IMR-90 (cell line): ENCODE measurements at regions not wholly inside any gene's neighbourhood (a gene's known extent, or its start where the extent isn't known, plus 50 kb on each side); places are given as distances from the start of the nearest gene placed in this dataset.

Experiments used
- ATAC-seq: fragments of 200-7000 bp; cut with Tn5 transposase; 2 replicates; pipeline ENCODE4 v1.9.1; 2020; ENCODE audit warnings: low read depth, mild to moderate bottlenecking, moderate library complexity
- BruUV-seq: library from RNA; stranded (reverse); fragments of 400-500 nt; replicated peaks from 2 replicates; lab custom pipeline; 2021; lab: Mats Ljungman, UMichigan
- CTCF ChIA-PET: fragments of 300-600 bp; formaldehyde crosslinking; extraction: SDS; loops from one replicate; lab custom pipeline; 2021; ENCODE audit warnings: antibody characterized with exemption; lab: Yijun Ruan, JAX
- POLR2A ChIA-PET: fragments of 300-600 bp; sonication (Branson Sonifier 250); formaldehyde crosslinking; loops from one replicate; lab custom pipeline; 2022; ENCODE audit warnings: antibody characterized with exemption; ENCODE audit not compliant: unreplicated experiment; lab: Charles Lee
- DNase-seq: peaks from one replicate; pipeline ENCODE4 v3.0.0; 2013
- H2AFZ ChIP-seq: replicated peaks from 2 replicates; pipeline ENCODE3; 2013; ENCODE audit warnings: low read length, mild to moderate bottlenecking; ENCODE audit not compliant: poor library complexity
- H2AK5ac ChIP-seq: 2 replicates; pipeline ENCODE4 v1.6.1; 2013; ENCODE audit warnings: low read depth, low read length, inconsistent platforms
- H2AK9ac ChIP-seq: replicated peaks from 2 replicates; pipeline ENCODE3; 2013; ENCODE audit warnings: mild to moderate bottlenecking, low read depth, low read length, moderate library complexity; ENCODE audit not compliant: poor library complexity
- H2BK120ac ChIP-seq: 2 replicates; pipeline ENCODE4 v1.6.1; 2013; ENCODE audit warnings: low read depth, low read length, inconsistent platforms
- H2BK15ac ChIP-seq: 3 replicates; pipeline ENCODE4 v1.6.1; 2013; ENCODE audit warnings: low read depth, low read length, inconsistent platforms
- H2BK20ac ChIP-seq: 2 replicates; pipeline ENCODE4 v1.6.1; 2013; ENCODE audit warnings: low read depth, mild to moderate bottlenecking, inconsistent platforms, low read length, moderate library complexity
- H2BK5ac ChIP-seq: 2 replicates; pipeline ENCODE4 v1.6.1; 2013; ENCODE audit warnings: mild to moderate bottlenecking, low read depth, low read length, inconsistent platforms; ENCODE audit not compliant: poor library complexity, severe bottlenecking
- H3K14ac ChIP-seq: replicated peaks from 2 replicates; pipeline ENCODE4 v1.6.1; 2013; ENCODE audit warnings: low read depth, low read length, inconsistent platforms
- H3K18ac ChIP-seq: 2 replicates; pipeline ENCODE4 v1.6.1; 2013; ENCODE audit warnings: low read depth, low read length, control low read depth
- H3K23ac ChIP-seq: 2 replicates; pipeline ENCODE4 v1.6.1; 2013; ENCODE audit warnings: low read depth, low read length, inconsistent platforms
- H3K27ac ChIP-seq: 2 replicates; pipeline ENCODE4 v1.5.1; 2013; ENCODE audit warnings: mild to moderate bottlenecking, control low read depth, low read length; ENCODE audit not compliant: insufficient read depth
- H3K27me3 ChIP-seq: 2 replicates; pipeline ENCODE4 v1.6.1; 2013; ENCODE audit warnings: low read length; ENCODE audit not compliant: control insufficient read depth, insufficient read depth
- H3K36me3 ChIP-seq: 2 replicates; pipeline ENCODE4 v1.6.1; 2013; ENCODE audit warnings: low read length, mixed read lengths; ENCODE audit not compliant: control insufficient read depth, insufficient read depth
- H3K4ac ChIP-seq: 2 replicates; pipeline ENCODE4 v1.6.1; 2013; ENCODE audit warnings: low read depth, low read length, inconsistent platforms
- H3K4me1 ChIP-seq: 2 replicates; pipeline ENCODE4 v1.6.1; 2013; ENCODE audit warnings: low read length, mixed read lengths; ENCODE audit not compliant: control insufficient read depth, insufficient read depth
- H3K4me2 ChIP-seq: 2 replicates; pipeline ENCODE4 v1.6.1; 2013; ENCODE audit warnings: low read depth, mild to moderate bottlenecking, control low read depth, low read length, moderate library complexity
- H3K4me3 ChIP-seq: 2 replicates; pipeline ENCODE4 v1.5.1; 2013; ENCODE audit warnings: low read depth, mild to moderate bottlenecking, control low read depth, low read length, moderate library complexity; ENCODE audit not compliant: insufficient read depth
- H3K56ac ChIP-seq: 2 replicates; pipeline ENCODE4 v1.6.1; 2013; ENCODE audit warnings: low read length, inconsistent platforms; ENCODE audit not compliant: insufficient read depth; ENCODE audit errors: extremely low read depth
- H3K79me1 ChIP-seq, 2 experiments: 2 replicates each; pipeline ENCODE4 v1.6.1; 2013; ENCODE audit warnings: low read length in 2 of 2, inconsistent platforms in 1 of 2, low read depth in 1 of 2
- H3K9ac ChIP-seq: 2 replicates; pipeline ENCODE4 v1.6.1; 2013; ENCODE audit warnings: low read depth, low read length, control low read depth
- H3K9me1 ChIP-seq: 2 replicates; pipeline ENCODE4 v1.6.1; 2013; ENCODE audit warnings: low read length, inconsistent platforms; ENCODE audit not compliant: insufficient read depth
- H3K9me3 ChIP-seq: 2 replicates; pipeline ENCODE4 v1.6.1; 2013; ENCODE audit warnings: low read length; ENCODE audit not compliant: control insufficient read depth, insufficient read depth
- H4K20me1 ChIP-seq: 2 replicates; pipeline ENCODE4 v1.6.1; 2013; ENCODE audit warnings: low read length, inconsistent platforms; ENCODE audit not compliant: insufficient read depth
- H4K5ac ChIP-seq: 2 replicates; pipeline ENCODE4 v1.6.1; 2013; ENCODE audit warnings: mild to moderate bottlenecking, low read depth, low read length, control low read depth
- H4K8ac ChIP-seq, 2 experiments: 2 replicates each; pipeline ENCODE4 v1.6.1; 2013; ENCODE audit warnings: low read depth in 2 of 2, low read length in 2 of 2, control low read depth in 1 of 2, inconsistent platforms in 1 of 2
- H4K91ac ChIP-seq: 2 replicates; pipeline ENCODE4 v1.6.1; 2013; ENCODE audit warnings: low read depth, low read length, inconsistent platforms; ENCODE audit not compliant: insufficient read depth
- CHD1 ChIP-seq: IDR thresholded peaks from 2 replicates; pipeline ENCODE4 v1.6.1; 2012; ENCODE audit warnings: low read depth, low read length, improper control_type of control experiment
- RAD21 ChIP-seq: IDR thresholded peaks from 2 replicates; pipeline ENCODE4 v1.6.1; 2012; ENCODE audit warnings: low read length, improper control_type of control experiment
- WGBS, 2 experiments: methylation state at CpG; one replicate each; pipeline versions ENCODE4 v1.1.5 to v1.1.7; 2013; ENCODE audit warnings: missing lambda C conversion rate in 2 of 2; ENCODE audit not compliant: insufficient read length in 1 of 2; ENCODE audit errors: extremely low coverage in 2 of 2; 5-methylcytosine and 5-hydroxymethylcytosine counted together
- dilution Hi-C: fragments of 300-500 bp; cut with HindIII; formaldehyde crosslinking; loops from one replicate; pipeline ENCODE4 v1.14.3; 2018; ENCODE audit warnings: low sequenced_read_pairs; ENCODE audit not compliant: unreplicated experiment
- in situ Hi-C: fragments of 300-500 bp; cut with MboI; formaldehyde crosslinking; loops from 3 replicates; pipeline ENCODE4 v1.14.3; 2019; ENCODE audit warnings: low sequenced_read_pairs, inconsistent platforms, mixed read lengths
- intact Hi-C: fragments of 100-400 bp; cut with micrococcal nuclease; formaldehyde crosslinking; loops from 2 replicates; pipeline ENCODE4 v1.10.0; 2022

- H2AK5ac ChIP-seq: no peak overlapping the region
- no peak overlapping the region for H3K9ac ChIP-seq
- no peak overlapping the region for H2AFZ ChIP-seq
- dilution Hi-C loops: no loop called here
- no TSS peak for BruUV-seq
- H3K14ac ChIP-seq: no peak overlapping the region
- H3K4ac ChIP-seq: no peak overlapping the region
- H3K36me3 ChIP-seq: no peaks in the 10 kb centered on the region
- H3K18ac ChIP-seq: no peak overlapping the region
- intact Hi-C loops: no loop called here
- H2BK20ac ChIP-seq: no peak overlapping the region
- WGBS, 2 experiments: no CpG with 5 or more reads among the region's 2 CpGs
- POLR2A ChIA-PET: no interaction called here
- H3K27ac ChIP-seq: no peak overlapping the region
- CTCF ChIA-PET: interaction anchor here (1.3 kb wide), 1 partner anchor 10 kb away, joined by 3 read pairs; no protein-coding TSS in a partner anchor
- no peaks in the 10 kb centered on the region for H3K9me1 ChIP-seq
- no peak for TF ChIP-seq RAD21
- no peak for TF ChIP-seq CHD1
- ATAC-seq (no peak), DNase-seq (no peak)
- no peaks in the 10 kb centered on the region for H3K4me1 ChIP-seq
- H3K4me3 ChIP-seq: no peak overlapping the region
- H2BK5ac ChIP-seq: no peak overlapping the region
- H4K91ac ChIP-seq: no peak overlapping the region
- in situ Hi-C loops: no loop called here
- H4K8ac ChIP-seq: no peak overlapping the region
- no peaks in the 10 kb centered on the region for H3K27me3 ChIP-seq
- no peaks in the 10 kb centered on the region for H3K79me1 ChIP-seq
- no peak overlapping the region for H3K23ac ChIP-seq
- H3K9me3 ChIP-seq: peaks cover 6% of the 10 kb centered on the region; the same call in 1 of the 2 replicates
- H2BK120ac ChIP-seq: no peak overlapping the region
- no peak overlapping the region for H2AK9ac ChIP-seq
- no peak overlapping the region for H2BK15ac ChIP-seq
- no peak overlapping the region for H3K56ac ChIP-seq
- no peak overlapping the region for H3K4me2 ChIP-seq
- no peak overlapping the region for H4K5ac ChIP-seq
- H4K20me1 ChIP-seq: no peaks in the 10 kb centered on the region
Observed at GRCh38 chr3:181459516-181459915, 252.2 kb upstream of the SOX2 start.
